A673 (cell line): ENCODE measurements at regions not wholly inside any gene's neighbourhood (a gene's known extent, or its start where the extent isn't known, plus 50 kb on each side); places are given as distances from the start of the nearest gene placed in this dataset.

Source experiments
- EZH2 ChIP-seq: fragments of 200-600 bp; sonication (generic); IDR thresholded peaks from 2 replicates; pipeline ENCODE4 v1.6.1; 2017; ENCODE audit warnings: borderline replicate concordance, low read depth, mild to moderate bottlenecking, mixed read lengths, antibody characterized with exemption, low read length; ENCODE audit not compliant: poor library complexity, severe bottlenecking
- TF ChIP-seq, protein P1 (sequence below): fragments of 300-800, 200-600 bp; sonication (generic); conservative IDR thresholded peaks from 2 replicates; pipeline ENCODE4 v1.5.1; 2017; ENCODE audit warnings: low read depth, mild to moderate bottlenecking, antibody characterized with exemption, low read length, moderate library complexity, mixed read lengths

DNA sequence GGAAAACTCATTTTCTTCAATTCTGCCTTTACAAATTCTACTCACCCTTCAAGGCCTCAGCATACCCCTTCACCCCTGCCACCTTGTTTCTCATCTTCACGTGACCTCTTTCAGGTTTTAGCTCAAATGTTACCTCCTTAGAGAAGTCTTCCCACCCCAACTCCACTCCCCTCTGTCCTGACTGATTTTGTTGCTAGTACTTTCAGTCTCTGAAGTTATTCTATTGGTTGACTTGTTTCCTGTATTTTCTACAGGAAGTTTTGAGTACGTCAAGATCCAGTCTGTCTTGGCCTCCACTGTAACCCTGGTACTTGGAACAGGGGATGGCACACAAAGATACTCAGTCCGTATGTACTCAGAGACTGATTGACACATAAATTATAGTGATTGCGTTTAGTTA, 296.1 kb downstream of the DHX35 start:
- TF ChIP-seq, protein P1, sequence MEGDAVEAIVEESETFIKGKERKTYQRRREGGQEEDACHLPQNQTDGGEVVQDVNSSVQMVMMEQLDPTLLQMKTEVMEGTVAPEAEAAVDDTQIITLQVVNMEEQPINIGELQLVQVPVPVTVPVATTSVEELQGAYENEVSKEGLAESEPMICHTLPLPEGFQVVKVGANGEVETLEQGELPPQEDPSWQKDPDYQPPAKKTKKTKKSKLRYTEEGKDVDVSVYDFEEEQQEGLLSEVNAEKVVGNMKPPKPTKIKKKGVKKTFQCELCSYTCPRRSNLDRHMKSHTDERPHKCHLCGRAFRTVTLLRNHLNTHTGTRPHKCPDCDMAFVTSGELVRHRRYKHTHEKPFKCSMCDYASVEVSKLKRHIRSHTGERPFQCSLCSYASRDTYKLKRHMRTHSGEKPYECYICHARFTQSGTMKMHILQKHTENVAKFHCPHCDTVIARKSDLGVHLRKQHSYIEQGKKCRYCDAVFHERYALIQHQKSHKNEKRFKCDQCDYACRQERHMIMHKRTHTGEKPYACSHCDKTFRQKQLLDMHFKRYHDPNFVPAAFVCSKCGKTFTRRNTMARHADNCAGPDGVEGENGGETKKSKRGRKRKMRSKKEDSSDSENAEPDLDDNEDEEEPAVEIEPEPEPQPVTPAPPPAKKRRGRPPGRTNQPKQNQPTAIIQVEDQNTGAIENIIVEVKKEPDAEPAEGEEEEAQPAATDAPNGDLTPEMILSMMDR: no peak
- TF ChIP-seq EZH2: no peak
